ENCODE measurements at regions not wholly inside any gene's neighbourhood (a gene's known extent, or its start where the extent isn't known, plus 50 kb on each side); places are given as distances from the start of the nearest gene placed in this dataset.

- no peak for TF ChIP-seq CTCF (IDR thresholded peaks at IDR 0.05)
- TF ChIP-seq POLR2A (IDR thresholded peaks at IDR 0.05), result no peak
Measured at GRCh38 chr10:2076528-2076927, 339.2 kb upstream of the ADARB2 start.
